ENCODE measurements at regions not wholly inside any gene's neighbourhood (a gene's known extent, or its start where the extent isn't known, plus 50 kb on each side); places are given as distances from the start of the nearest gene placed in this dataset.

GRCh38 chr18:71995904-71996465 lies 548.2 kb downstream of the CBLN2 start:
- Mint-ChIP-seq H3K4me1 (no peaks in the 10 kb centered on the region), H3K27ac (no peak overlapping the region), H3K36me3 (no peaks in the 10 kb centered on the region), H3K9me3 (peaks cover 1% of the 10 kb centered on the region), H3K27me3 (ENCODE audit: insufficient read depth, low read depth) (no peaks in the 10 kb centered on the region), H3K4me3 (no peak overlapping the region)
- no peak for TF ChIP-seq EZH2phosphoT487 (IDR thresholded peaks at IDR 0.05)
- TF ChIP-seq, protein P1, sequence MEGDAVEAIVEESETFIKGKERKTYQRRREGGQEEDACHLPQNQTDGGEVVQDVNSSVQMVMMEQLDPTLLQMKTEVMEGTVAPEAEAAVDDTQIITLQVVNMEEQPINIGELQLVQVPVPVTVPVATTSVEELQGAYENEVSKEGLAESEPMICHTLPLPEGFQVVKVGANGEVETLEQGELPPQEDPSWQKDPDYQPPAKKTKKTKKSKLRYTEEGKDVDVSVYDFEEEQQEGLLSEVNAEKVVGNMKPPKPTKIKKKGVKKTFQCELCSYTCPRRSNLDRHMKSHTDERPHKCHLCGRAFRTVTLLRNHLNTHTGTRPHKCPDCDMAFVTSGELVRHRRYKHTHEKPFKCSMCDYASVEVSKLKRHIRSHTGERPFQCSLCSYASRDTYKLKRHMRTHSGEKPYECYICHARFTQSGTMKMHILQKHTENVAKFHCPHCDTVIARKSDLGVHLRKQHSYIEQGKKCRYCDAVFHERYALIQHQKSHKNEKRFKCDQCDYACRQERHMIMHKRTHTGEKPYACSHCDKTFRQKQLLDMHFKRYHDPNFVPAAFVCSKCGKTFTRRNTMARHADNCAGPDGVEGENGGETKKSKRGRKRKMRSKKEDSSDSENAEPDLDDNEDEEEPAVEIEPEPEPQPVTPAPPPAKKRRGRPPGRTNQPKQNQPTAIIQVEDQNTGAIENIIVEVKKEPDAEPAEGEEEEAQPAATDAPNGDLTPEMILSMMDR (IDR thresholded peaks at IDR 0.05): no peak
- TF ChIP-seq EZH2 (IDR thresholded peaks at IDR 0.05): no peak
- H3K9me3 ChIP-seq (ENCODE audit: low read depth): no peaks in the 10 kb centered on the region
- H3K27me3 ChIP-seq: no peaks in the 10 kb centered on the region
- H4K20me1 ChIP-seq (ENCODE audit: low read depth): no peaks in the 10 kb centered on the region
- H3K79me2 ChIP-seq (ENCODE audit: low read depth): no peaks in the 10 kb centered on the region
- H3K36me3 ChIP-seq: no peaks in the 10 kb centered on the region
- H3K4me1 ChIP-seq: no peaks in the 10 kb centered on the region
- no peak overlapping the region for H2AFZ ChIP-seq (replicated peaks)
- H3K9ac ChIP-seq: no peak overlapping the region
- no peak overlapping the region for H3K27ac ChIP-seq
- no peak overlapping the region for H3K4me2 ChIP-seq
- DNase-seq (ENCODE audit: low spot score): no peak
- no peak overlapping the region for H3K4me3 ChIP-seq
- no peaks in the 10 kb centered on the region for H3F3A ChIP-seq (ENCODE audit: low read depth)

DNA sequence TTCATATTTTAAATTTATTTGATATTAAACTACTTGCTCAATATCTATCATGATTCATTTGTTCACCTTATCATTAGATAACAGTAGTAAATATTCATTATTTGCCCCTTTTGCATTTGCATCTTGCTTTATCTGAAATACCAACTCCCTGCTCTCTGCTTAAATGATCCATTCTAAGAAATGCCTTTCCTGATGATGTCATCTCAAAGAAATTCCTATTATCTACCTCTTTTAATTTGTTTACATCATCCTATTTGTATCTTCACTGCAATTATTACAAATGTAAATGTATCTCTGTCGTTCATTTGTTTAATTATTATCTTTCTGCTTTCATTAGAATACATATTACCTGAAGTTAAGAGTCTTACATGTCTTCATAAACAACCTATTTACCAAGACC lies 549.9 kb downstream of the CBLN2 start:
- Histone ChIP-seq H3K27ac (no peak overlapping the region), H3K4me2 (no peak overlapping the region), H3K4me1 (no peaks in the 10 kb centered on the region), H3F3A (ENCODE audit: low read depth) (no peaks in the 10 kb centered on the region), H3K9ac (no peak overlapping the region), H2AFZ (replicated peaks) (no peak overlapping the region), H3K36me3 (no peaks in the 10 kb centered on the region), H3K27me3 (no peaks in the 10 kb centered on the region), H3K4me3 (no peak overlapping the region), H4K20me1 (ENCODE audit: low read depth) (no peaks in the 10 kb centered on the region), H3K9me3 (ENCODE audit: low read depth) (no peaks in the 10 kb centered on the region), H3K79me2 (ENCODE audit: low read depth) (no peaks in the 10 kb centered on the region)
- H3K27ac Mint-ChIP-seq: no peak overlapping the region
- H3K36me3 Mint-ChIP-seq: no peaks in the 10 kb centered on the region
- no peaks in the 10 kb centered on the region for H3K27me3 Mint-ChIP-seq (ENCODE audit: insufficient read depth, low read depth)
- no peak overlapping the region for H3K4me3 Mint-ChIP-seq
- TF ChIP-seq, protein P1 (IDR thresholded peaks at IDR 0.05): no peak
- no peak for TF ChIP-seq EZH2 (IDR thresholded peaks at IDR 0.05)
- DNase-seq (ENCODE audit: low spot score): no peak
- H3K4me1 Mint-ChIP-seq: no peaks in the 10 kb centered on the region
- H3K9me3 Mint-ChIP-seq: no peaks in the 10 kb centered on the region

GRCh38 chr18:71989616-71990015 lies 554.5 kb downstream of the CBLN2 start:
- no peaks in the 10 kb centered on the region for H4K20me1 ChIP-seq (ENCODE audit: low read depth)
- peaks cover 4% of the 10 kb centered on the region for H3K4me1 Mint-ChIP-seq
- H3K36me3 ChIP-seq: no peaks in the 10 kb centered on the region
- no peak overlapping the region for H3K9ac ChIP-seq
- no peak overlapping the region for H3K27ac ChIP-seq
- no peaks in the 10 kb centered on the region for H3K79me2 ChIP-seq (ENCODE audit: low read depth)
- no peak overlapping the region for H3K27ac Mint-ChIP-seq
- no peaks in the 10 kb centered on the region for H3F3A ChIP-seq (ENCODE audit: low read depth)
- TF ChIP-seq EZH2 (IDR thresholded peaks at IDR 0.05) (no peak), EZH2phosphoT487 (IDR thresholded peaks at IDR 0.05) (no peak)
- TF ChIP-seq, protein P1 (IDR thresholded peaks at IDR 0.05): no peak
- no peaks in the 10 kb centered on the region for H3K9me3 Mint-ChIP-seq
- no peak overlapping the region for H3K4me2 ChIP-seq
- H3K27me3 ChIP-seq: no peaks in the 10 kb centered on the region
- no peak overlapping the region for H3K4me3 ChIP-seq
- no peaks in the 10 kb centered on the region for H3K27me3 Mint-ChIP-seq (ENCODE audit: insufficient read depth, low read depth)
- no peak overlapping the region for H3K4me3 Mint-ChIP-seq
- H3K36me3 Mint-ChIP-seq: no peaks in the 10 kb centered on the region
- no peak for DNase-seq (ENCODE audit: low spot score)
- no peak overlapping the region for H2AFZ ChIP-seq (replicated peaks)
- H3K9me3 ChIP-seq (ENCODE audit: low read depth): no peaks in the 10 kb centered on the region
- no peaks in the 10 kb centered on the region for H3K4me1 ChIP-seq
